T1000 (cell line): ENCODE measurements at regions not wholly inside any gene's neighbourhood (a gene's known extent, or its start where the extent isn't known, plus 50 kb on each side); places are given as distances from the start of the nearest gene placed in this dataset.
"Not testable (repeated sequence)": the region's sequence is repeated elsewhere in the genome, so short reads cannot be mapped to it uniquely, and the experiment has no call there.

ENCODE experiments used
- DNase-seq: peaks from one replicate; lab custom pipeline; 2025; ENCODE audit warnings: mixed read lengths; lab: John Stamatoyannopoulos, UW

- DNase-seq, result no peak
These were observed 1379.0 kb upstream of the MIR17HG start for GRCh38 chr13:89968470-89968869.

GRCh38 chr13:89970353-89970709, 1377.2 kb upstream of the MIR17HG start:
- no peak for DNase-seq

DNA sequence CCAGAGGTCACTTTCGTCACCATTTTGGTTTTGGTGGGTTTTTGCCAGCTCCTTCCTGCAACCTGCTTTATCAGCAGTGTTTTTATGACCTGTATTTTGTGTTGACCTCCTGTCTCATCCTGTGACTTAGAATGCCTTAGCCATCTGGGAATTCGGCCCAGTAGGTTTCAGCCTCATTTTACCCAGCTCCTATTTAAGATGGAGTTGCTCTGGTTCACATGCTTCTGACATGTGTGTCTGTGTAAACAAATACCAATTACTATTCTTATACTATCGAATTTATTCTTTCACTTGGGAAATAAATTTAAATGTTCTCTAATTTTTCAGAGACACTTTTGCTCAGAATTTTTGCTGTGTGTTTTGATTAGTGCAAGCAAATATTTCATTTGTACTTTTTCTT, 1370.3 kb upstream of the MIR17HG start:
- DNase-seq, result no peak

DNA sequence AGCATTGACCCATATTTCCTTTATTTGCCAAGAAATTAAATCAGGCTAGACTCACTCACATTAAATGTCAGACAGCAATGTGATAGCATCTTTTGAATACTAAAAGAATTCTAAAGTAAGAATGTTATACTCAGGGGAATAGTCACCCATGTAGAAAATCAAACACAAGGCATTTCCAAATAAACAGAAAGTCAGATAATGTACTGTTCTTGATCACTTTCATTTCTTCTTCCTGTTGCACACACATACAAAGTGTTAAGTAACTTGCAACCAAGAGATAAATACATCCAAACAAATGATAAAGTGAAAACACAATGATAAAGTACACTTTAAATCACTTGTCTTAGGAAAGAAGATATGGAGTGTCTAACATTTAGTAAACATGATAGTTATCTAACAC, 1366.6 kb upstream of the MIR17HG start:
- DNase-seq, result no peak

GRCh38 chr13:89982407-89983095, 1364.9 kb upstream of the MIR17HG start:
- no peak for DNase-seq

GRCh38 chr13:89988206-89988605, 1359.3 kb upstream of the MIR17HG start:
- DNase-seq, result no peak

GRCh38 chr13:90003566-90003965, 1343.9 kb upstream of the MIR17HG start:
- no peak for DNase-seq

GRCh38 chr13:90008707-90009149, 1338.8 kb upstream of the MIR17HG start:
- DNase-seq, result no peak

DNA sequence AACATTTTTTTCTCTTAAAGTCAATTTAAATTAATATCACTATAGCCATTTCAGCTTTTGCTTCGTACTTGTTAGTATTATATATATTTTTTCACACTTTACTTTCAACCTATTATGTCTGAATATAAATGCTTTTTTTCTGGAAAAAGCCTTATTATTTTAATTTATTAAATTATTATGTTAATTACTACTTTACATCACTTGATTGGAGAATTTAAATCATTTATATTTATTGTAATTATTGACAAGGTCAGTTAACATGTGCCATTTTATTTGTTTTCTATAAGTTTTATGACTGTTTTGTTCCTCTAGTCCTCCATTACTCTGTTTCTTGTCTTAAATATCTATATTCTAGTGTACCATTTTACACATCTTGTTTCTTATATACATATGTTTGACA, 1333.4 kb upstream of the MIR17HG start:
- no peak for DNase-seq

GRCh38 chr13:90015565-90016507, 1331.7 kb upstream of the MIR17HG start:
- DNase-seq, result no peak

DNA sequence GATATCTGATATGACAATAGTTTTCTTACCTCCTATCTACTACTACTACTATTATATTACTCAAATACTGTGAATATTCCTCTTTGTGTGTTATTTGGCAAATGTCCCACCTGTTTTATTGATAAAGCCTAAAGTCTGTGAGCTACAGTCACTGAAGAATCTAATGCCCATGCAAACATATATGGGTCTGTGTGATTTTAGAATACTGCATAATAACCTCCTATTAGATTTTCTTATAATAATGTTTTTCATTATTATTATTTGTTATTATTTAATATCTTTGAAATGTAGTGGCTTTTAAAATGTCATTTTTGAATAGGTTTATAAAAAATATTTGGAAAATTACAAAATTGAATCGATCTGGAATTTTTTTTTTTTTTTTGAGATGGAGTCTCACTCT, 1330.8 kb upstream of the MIR17HG start:
- no peak for DNase-seq

GRCh38 chr13:90020536-90021070, 1326.9 kb upstream of the MIR17HG start:
- DNase-seq, result no peak

GRCh38 chr13:90027409-90027808, 1320.1 kb upstream of the MIR17HG start:
- DNase-seq, result no peak

- no peak for DNase-seq
These were observed 1315.2 kb upstream of the MIR17HG start for GRCh38 chr13:90032313-90032712.

- DNase-seq, result no peak
These were observed 1314.5 kb upstream of the MIR17HG start for GRCh38 chr13:90032841-90033493.

GRCh38 chr13:90039516-90039915, 1308.0 kb upstream of the MIR17HG start:
- no peak for DNase-seq

GRCh38 chr13:90047600-90047999, 1299.9 kb upstream of the MIR17HG start:
- no peak for DNase-seq

- no peak for DNase-seq
These were observed 1297.4 kb upstream of the MIR17HG start for GRCh38 chr13:90049989-90050671.

DNA sequence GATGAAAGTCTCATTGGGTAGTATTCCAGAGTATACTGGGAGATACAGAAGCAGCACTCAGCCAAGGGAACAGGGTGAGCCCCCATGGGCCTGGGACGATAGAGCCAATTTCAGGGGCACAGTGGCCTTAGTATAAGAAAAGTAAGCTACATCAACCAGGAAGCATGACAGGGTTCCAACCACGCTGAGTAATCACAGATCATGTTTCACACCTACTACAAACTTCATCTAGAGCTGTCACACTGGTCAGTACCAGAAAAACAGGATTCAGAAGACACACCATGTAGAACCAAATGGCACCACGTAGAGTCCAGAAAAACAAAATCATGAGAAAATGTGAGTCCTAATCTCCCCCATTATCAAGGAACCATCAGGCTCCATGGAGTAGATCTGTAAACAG, 1292.4 kb upstream of the MIR17HG start:
- DNase-seq, result no peak

- no peak for DNase-seq
These were observed 1291.7 kb upstream of the MIR17HG start for GRCh38 chr13:90055760-90056159.

GRCh38 chr13:90064226-90064625, 1283.3 kb upstream of the MIR17HG start:
- DNase-seq, result not testable (repeated sequence)

GRCh38 chr13:90068658-90069057, 1278.8 kb upstream of the MIR17HG start:
- no peak for DNase-seq
